Prostate gland (tissue), 2 donors: ENCODE measurements at regions not wholly inside any gene's neighbourhood (a gene's known extent, or its start where the extent isn't known, plus 50 kb on each side); places are given as distances from the start of the nearest gene placed in this dataset.

Experiments
- CTCF ChIP-seq, 4 experiments: fragments of 200-600 bp in 2 of 4; fragments of 450-650 bp in 2 of 4; sonication (generic) in 2 of 4; IDR thresholded peaks; 1 replicate in 3 of 4; 2 replicates in 1 of 4; pipeline ENCODE4 v1.5.1; 2016 to 2019; ENCODE audit warnings: antibody characterized with exemption in 4 of 4, mild to moderate bottlenecking in 2 of 4, moderate library complexity in 2 of 4
- POLR2A ChIP-seq: fragments of 450-650 bp; IDR thresholded peaks from one replicate; pipeline ENCODE4 v1.6.1; 2016; ENCODE audit warnings: antibody characterized with exemption, mild to moderate bottlenecking
- POLR2AphosphoS5 ChIP-seq: sonication (generic); formaldehyde crosslinking; IDR thresholded peaks from one replicate; pipeline ENCODE4 v1.6.1; 2017; ENCODE audit warnings: antibody characterized with exemption

- TF ChIP-seq CTCF (IDR thresholded peaks at IDR 0.05) (no peak), POLR2A (no peak), POLR2AphosphoS5 (no peak)
Measured at GRCh38 chr1:73499671-73500070, 698.3 kb downstream of the LRRIQ3 start.
